Kidney (tissue), 13 donors: ENCODE measurements at regions not wholly inside any gene's neighbourhood (a gene's known extent, or its start where the extent isn't known, plus 50 kb on each side); places are given as distances from the start of the nearest gene placed in this dataset.

Experiments used
- DNase-seq, 5 donors: peaks; one replicate each; pipeline ENCODE4 v3.0.0-alpha.2; 2013 to 2020
- FAIRE-seq: peaks from 2 replicates; lab custom pipeline; 2012; peaks lifted over from hg19 to GRCh38; lab: Jason Lieb, UNC
- H3K27ac ChIP-seq, 2 donors: one replicate each; pipeline ENCODE4 v1.7.0; 2013; ENCODE audit warnings: low read depth in 2 of 2, low read length in 2 of 2, inconsistent platforms in 1 of 2
- H3K27me3 ChIP-seq: one replicate; pipeline ENCODE4 v1.7.1; 2013; ENCODE audit warnings: low read length, inconsistent platforms; ENCODE audit not compliant: control insufficient read depth, insufficient read depth
- H3K36me3 ChIP-seq, 3 donors: one replicate each; pipeline versions ENCODE4 v1.7.0 to v1.7.1; 2013; ENCODE audit warnings: low read length in 3 of 3, control low read depth in 1 of 3, inconsistent platforms in 1 of 3; ENCODE audit not compliant: insufficient read depth in 3 of 3, control insufficient read depth in 2 of 3
- H3K4me1 ChIP-seq, 3 donors: one replicate each; pipeline versions ENCODE4 v1.7.0 to v1.7.1; 2013; ENCODE audit warnings: low read length in 3 of 3, inconsistent platforms in 1 of 3, low read depth in 1 of 3; ENCODE audit not compliant: control insufficient read depth in 2 of 3, insufficient read depth in 2 of 3
- H3K4me3 ChIP-seq, 3 donors: one replicate each; pipeline versions ENCODE4 v1.7.0 to v1.8.1; 2013; ENCODE audit warnings: low read length in 3 of 3, control low read depth in 1 of 3, inconsistent platforms in 1 of 3
- H3K9ac ChIP-seq, 3 donors: one replicate each; pipeline versions ENCODE4 v1.7.0 to v1.7.1; 2013; ENCODE audit warnings: low read length in 3 of 3, control low read depth in 1 of 3, inconsistent platforms in 1 of 3
- H3K9me3 ChIP-seq, 3 donors: one replicate each; pipeline versions ENCODE4 v1.7.0 to v1.7.1; 2013; ENCODE audit warnings: low read length in 3 of 3, control low read depth in 1 of 3, inconsistent platforms in 1 of 3; ENCODE audit not compliant: control insufficient read depth in 2 of 3, insufficient read depth in 1 of 3
- CTCF ChIP-seq: IDR thresholded peaks from 3 replicates; pipeline ENCODE4 v1.5.1; 2012; ENCODE audit warnings: mild to moderate bottlenecking, moderate library complexity, borderline replicate concordance; ENCODE audit not compliant: insufficient read depth; ENCODE audit errors: extremely low read depth
- intact Hi-C: fragments of 100-400 bp; cut with DNase I; formaldehyde crosslinking; loops from one replicate; pipeline ENCODE4 v1.11.1; 2022
- donor health status: control.
- donor health status: control.
- donor health status: control.
- donor health status: control.
- donor health status: control.
- donor health status: DM: yes; HTN: yes; CAD: no.
- donor health status: Normal renal cell carcinoma (clear cell type).

- H3K4me1 ChIP-seq: no peaks in the 10 kb centered on the region
- H3K9ac ChIP-seq: no peak overlapping the region
- H3K27me3 ChIP-seq: no peaks in the 10 kb centered on the region
- no peak for TF ChIP-seq CTCF
- H3K9me3 ChIP-seq: no peaks in the 10 kb centered on the region
- H3K4me3 ChIP-seq: no peak overlapping the region
- intact Hi-C loops: no loop called here
- no peak overlapping the region for H3K27ac ChIP-seq
- peak in 2 of 5 donors; percentile 38 to 46 for DNase-seq
- no peak for FAIRE-seq
- no peaks in the 10 kb centered on the region for H3K36me3 ChIP-seq
Observed at GRCh38 chr3:26838026-26838425, 215.5 kb downstream of the LRRC3B start.

- H3K9me3 ChIP-seq: no peaks in the 10 kb centered on the region
- H3K4me1 ChIP-seq: no peaks in the 10 kb centered on the region
- DNase-seq (no peak), FAIRE-seq (no peak)
- intact Hi-C loops: no loop called here
- H3K9ac ChIP-seq: no peak overlapping the region
- no peak overlapping the region for H3K27ac ChIP-seq
- H3K4me3 ChIP-seq: no peak overlapping the region
- H3K27me3 ChIP-seq: no peaks in the 10 kb centered on the region
- no peak for TF ChIP-seq CTCF
- H3K36me3 ChIP-seq: no peaks in the 10 kb centered on the region
Observed at GRCh38 chr3:26839001-26839400, 216.4 kb downstream of the LRRC3B start.

- Histone ChIP-seq H3K36me3 (no peaks in the 10 kb centered on the region), H3K9me3 (no peaks in the 10 kb centered on the region), H3K27ac (no peak overlapping the region), H3K9ac (no peak overlapping the region), H3K4me1 (no peaks in the 10 kb centered on the region), H3K4me3 (no peak overlapping the region), H3K27me3 (no peaks in the 10 kb centered on the region)
- DNase-seq (no peak), FAIRE-seq (no peak)
- TF ChIP-seq CTCF: no peak
- intact Hi-C loops: no loop called here
Observed at GRCh38 chr3:26840272-26840870, 217.8 kb downstream of the LRRC3B start.

GRCh38 chr3:26845194-26845593 is 222.6 kb downstream of the LRRC3B start:
- no peak overlapping the region for H3K27ac ChIP-seq
- TF ChIP-seq CTCF: no peak
- H3K4me3 ChIP-seq: no peak overlapping the region
- H3K4me1 ChIP-seq: no peaks in the 10 kb centered on the region
- DNase-seq: no peak
- H3K9me3 ChIP-seq: no peaks in the 10 kb centered on the region
- FAIRE-seq: no peak
- intact Hi-C loops: no loop called here
- no peaks in the 10 kb centered on the region for H3K36me3 ChIP-seq
- no peak overlapping the region for H3K9ac ChIP-seq
- no peaks in the 10 kb centered on the region for H3K27me3 ChIP-seq
